GM12872 (cell line): ENCODE measurements at regions not wholly inside any gene's neighbourhood (a gene's known extent, or its start where the extent isn't known, plus 50 kb on each side); places are given as distances from the start of the nearest gene placed in this dataset.

ENCODE experiments used
- CTCF ChIP-seq: IDR thresholded peaks from 3 replicates; pipeline ENCODE4 v1.5.1; 2011; ENCODE audit warnings: low read depth, mild to moderate bottlenecking, low read length, moderate library complexity; ENCODE audit not compliant: insufficient read depth

GRCh38 chr13:105291987-105292386 lies 1243.5 kb downstream of the EFNB2 start:
- TF ChIP-seq CTCF, result no peak

- no peak for TF ChIP-seq CTCF
Measured at GRCh38 chr13:105290596-105290995, 1244.9 kb downstream of the EFNB2 start.

- no peak for TF ChIP-seq CTCF
Measured at GRCh38 chr13:105285526-105285925, 1249.9 kb downstream of the EFNB2 start.

GRCh38 chr13:105282406-105283285 lies 1252.8 kb downstream of the EFNB2 start:
- TF ChIP-seq CTCF, result no peak

- no peak for TF ChIP-seq CTCF
Measured at GRCh38 chr13:105278943-105279381, 1256.5 kb downstream of the EFNB2 start.

GRCh38 chr13:105276571-105276970 lies 1258.9 kb downstream of the EFNB2 start:
- TF ChIP-seq CTCF, result no peak

GRCh38 chr13:105273665-105274222 lies 1261.7 kb downstream of the EFNB2 start:
- TF ChIP-seq CTCF, result no peak
